ENCODE measurements at regions not wholly inside any gene's neighbourhood (a gene's known extent, or its start where the extent isn't known, plus 50 kb on each side); places are given as distances from the start of the nearest gene placed in this dataset.

DNA sequence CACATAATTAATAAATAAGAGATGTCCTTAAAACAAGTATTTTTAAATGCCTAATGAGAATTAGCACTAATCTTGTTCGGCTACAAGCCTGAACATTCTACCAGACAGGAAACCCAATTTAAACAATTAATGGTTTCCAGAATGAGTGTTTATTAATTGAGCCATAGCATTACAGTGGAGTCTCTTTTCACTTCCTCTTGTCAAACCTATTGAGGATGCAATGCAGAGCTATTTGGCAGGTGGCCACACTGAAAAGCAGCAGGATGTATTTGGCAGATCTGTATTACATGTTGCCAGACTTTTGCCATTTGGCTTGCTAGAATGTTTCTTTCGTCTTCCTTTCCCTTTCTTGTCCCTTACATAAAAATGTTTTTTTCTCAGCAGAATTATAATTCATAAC is 475.2 kb upstream of the MARCKS start:
- H3K4me3 ChIP-seq (replicated peaks; ENCODE audit: low read depth, low read length), result no peak overlapping the region
- DNase-seq (ENCODE audit: extremely low read depth, low read depth), result peak; percentile 56
- no peak for TF ChIP-seq CTCF (IDR thresholded peaks at IDR 0.05; ENCODE audit: low read depth, low read length, missing control alignments)

DNA sequence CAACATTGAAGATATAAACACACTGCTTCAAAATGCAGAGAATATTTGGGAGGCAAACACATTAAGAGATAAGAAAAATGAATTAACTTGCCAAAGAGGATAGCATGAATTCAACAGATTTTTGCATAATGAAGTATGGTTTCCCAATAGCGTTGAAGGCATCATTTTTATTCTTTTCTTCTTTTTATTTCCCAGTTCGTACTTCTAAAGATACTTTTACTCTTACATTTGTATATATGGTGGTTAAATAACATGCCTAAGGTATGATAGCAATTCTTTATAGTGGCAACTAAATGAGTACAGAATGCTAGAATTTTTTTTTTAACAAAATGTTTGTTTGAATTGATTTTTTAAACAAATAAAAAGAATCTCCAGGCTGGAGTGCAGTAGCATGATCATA is 473.4 kb upstream of the MARCKS start:
- no peak overlapping the region for H3K4me3 ChIP-seq (replicated peaks; ENCODE audit: low read depth, low read length)
- TF ChIP-seq CTCF (IDR thresholded peaks at IDR 0.05; ENCODE audit: low read depth, low read length, missing control alignments), result no peak
- DNase-seq (ENCODE audit: extremely low read depth, low read depth), result no peak

DNA sequence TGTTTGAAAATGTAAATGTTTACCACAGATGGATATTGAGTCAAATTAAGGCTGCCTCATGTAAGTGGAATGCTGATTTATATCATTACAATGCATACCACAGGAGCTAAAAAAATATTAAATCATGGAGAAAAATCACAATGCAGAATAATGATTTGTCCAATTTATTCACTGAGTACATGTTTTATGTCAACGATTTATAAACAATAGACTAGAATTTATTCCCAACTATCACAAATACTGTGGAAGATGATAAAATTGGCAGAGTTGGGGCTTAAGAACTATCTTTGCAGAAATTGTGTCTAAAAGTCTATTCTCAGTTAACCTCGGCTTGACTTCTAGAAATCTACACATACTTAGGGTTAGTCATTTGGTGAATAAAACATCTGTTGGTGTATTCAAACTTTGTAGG is 472.1 kb upstream of the MARCKS start:
- TF ChIP-seq CTCF (IDR thresholded peaks at IDR 0.05; ENCODE audit: low read depth, low read length, missing control alignments), result no peak
- DNase-seq (ENCODE audit: extremely low read depth, low read depth), result no peak
- no peak overlapping the region for H3K4me3 ChIP-seq (replicated peaks; ENCODE audit: low read depth, low read length)

DNA sequence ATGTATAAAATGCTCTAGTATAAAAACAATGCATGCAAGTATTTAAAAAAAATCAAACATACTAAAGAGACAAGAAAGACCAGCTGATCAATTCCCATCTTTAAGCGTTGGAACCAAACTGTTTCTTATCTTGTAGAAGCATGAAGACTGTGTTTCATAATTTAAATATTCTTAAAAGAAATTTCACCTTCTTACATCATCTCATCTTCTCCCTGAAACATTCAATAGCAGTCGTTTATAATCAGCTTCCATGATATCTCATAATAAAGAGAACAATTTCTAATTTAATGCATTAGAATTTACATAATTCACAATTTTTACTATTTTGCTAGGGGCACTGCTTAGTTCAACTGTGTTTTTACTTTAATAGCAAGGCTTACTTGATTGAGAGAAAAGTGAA is 468.1 kb upstream of the MARCKS start:
- DNase-seq (ENCODE audit: extremely low read depth, low read depth), result no peak
- no peak for TF ChIP-seq CTCF (IDR thresholded peaks at IDR 0.05; ENCODE audit: low read depth, low read length, missing control alignments)
- H3K4me3 ChIP-seq (replicated peaks; ENCODE audit: low read depth, low read length), result no peak overlapping the region

DNA sequence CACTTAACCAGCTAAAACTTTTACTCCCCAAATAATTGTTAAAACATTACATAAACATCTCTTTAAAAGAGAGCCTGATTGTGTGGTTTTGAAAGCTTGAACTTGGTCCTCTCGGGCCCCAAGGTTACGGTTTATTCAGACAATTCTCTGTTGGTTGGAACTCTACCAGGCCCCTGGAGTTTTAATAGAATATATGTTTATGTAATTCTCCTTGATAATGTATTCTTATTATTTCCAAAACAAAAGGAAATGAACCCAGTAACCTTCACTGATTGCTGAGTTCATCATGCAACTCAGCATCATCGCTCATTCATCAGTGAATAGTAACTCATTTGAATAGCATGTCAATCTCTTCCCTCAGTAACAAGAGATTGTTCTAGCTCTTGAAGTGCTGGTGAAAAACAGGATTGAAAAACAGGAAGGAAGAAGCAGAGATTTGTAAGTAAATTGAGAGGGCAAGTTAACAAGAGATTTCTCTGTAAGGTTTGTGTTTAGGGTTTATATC is 464.5 kb upstream of the MARCKS start:
- TF ChIP-seq CTCF (IDR thresholded peaks at IDR 0.05; ENCODE audit: low read depth, low read length, missing control alignments), result no peak
- H3K4me3 ChIP-seq (replicated peaks; ENCODE audit: low read depth, low read length), result no peak overlapping the region
- no peak for DNase-seq (ENCODE audit: extremely low read depth, low read depth)

- TF ChIP-seq CTCF (IDR thresholded peaks at IDR 0.05; ENCODE audit: low read depth, low read length, missing control alignments), result no peak
- DNase-seq (ENCODE audit: extremely low read depth, low read depth), result no peak
Measured at GRCh38 chr6:113394216-113394615, 462.9 kb upstream of the MARCKS start.

DNA sequence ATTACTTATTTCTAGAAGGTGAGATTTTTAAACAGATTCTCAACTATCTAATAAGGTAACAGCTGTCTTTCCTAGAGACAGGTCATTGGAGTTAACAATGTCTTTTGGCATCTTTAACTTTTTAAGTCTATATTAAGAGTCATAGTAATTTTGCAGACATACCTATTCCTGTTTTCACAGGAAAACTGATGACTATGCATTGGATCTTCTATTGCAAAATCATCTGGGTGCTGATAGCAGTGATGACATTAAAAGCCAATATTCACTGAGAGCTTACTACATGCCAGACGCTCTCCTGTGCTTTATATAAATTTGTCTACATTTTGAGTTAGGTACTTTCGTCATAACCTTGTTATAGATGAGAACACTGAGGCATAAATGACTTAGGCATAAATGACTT is 462.4 kb upstream of the MARCKS start:
- TF ChIP-seq CTCF (IDR thresholded peaks at IDR 0.05; ENCODE audit: low read depth, low read length, missing control alignments), result no peak
- no peak overlapping the region for H3K4me3 ChIP-seq (replicated peaks; ENCODE audit: low read depth, low read length)
- no peak for DNase-seq (ENCODE audit: extremely low read depth, low read depth)

More at GRCh38 chr6:113394216-113394615, 462.9 kb upstream of the MARCKS start:
- no peak overlapping the region for H3K4me3 ChIP-seq (replicated peaks; ENCODE audit: low read depth, low read length)
